WI38 (cell line): ENCODE measurements at regions not wholly inside any gene's neighbourhood (a gene's known extent, or its start where the extent isn't known, plus 50 kb on each side); places are given as distances from the start of the nearest gene placed in this dataset.

Experiments
- H3K4me3 ChIP-seq: 2 replicates; pipeline ENCODE4 v1.5.1; 2011; ENCODE audit warnings: low read depth, mild to moderate bottlenecking, control low read depth, low read length
- TF ChIP-seq, protein P1 (sequence below): IDR thresholded peaks from 2 replicates; pipeline ENCODE4 v1.5.1; 2012; ENCODE audit warnings: low read depth, mild to moderate bottlenecking, control low read depth, low read length

DNA sequence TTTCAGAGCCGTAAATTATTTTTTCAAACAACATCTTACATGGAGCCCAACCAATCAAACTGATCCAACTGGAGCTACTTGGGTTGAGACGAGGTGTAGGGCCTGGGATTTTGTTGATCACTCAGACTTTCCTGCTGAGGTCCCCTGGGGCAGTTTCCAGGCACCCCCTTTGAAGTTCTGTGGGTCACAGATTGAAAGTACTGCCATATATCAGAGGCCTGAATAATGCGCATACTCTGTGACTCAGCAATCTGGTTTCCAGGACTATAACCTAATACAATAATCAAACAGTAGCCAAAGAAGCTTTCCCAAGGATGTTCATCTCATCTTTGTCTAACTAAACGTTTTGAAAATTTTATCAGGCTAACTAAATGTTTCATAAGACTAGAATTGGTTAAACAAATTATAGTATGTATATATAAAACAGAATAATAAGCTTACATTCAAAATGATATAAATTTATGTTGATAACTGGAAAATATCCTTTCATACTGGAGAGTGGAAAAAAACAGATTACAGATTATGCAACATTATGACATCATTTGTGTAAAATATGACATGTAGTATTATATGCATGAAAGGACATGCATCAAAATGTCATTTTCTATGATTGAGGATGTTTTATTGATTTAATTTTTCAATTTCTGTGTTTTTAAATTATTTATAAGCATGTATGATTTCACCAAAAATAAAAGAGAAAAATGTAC, 617.1 kb downstream of the NTRK3 start:
- TF ChIP-seq, protein P1, sequence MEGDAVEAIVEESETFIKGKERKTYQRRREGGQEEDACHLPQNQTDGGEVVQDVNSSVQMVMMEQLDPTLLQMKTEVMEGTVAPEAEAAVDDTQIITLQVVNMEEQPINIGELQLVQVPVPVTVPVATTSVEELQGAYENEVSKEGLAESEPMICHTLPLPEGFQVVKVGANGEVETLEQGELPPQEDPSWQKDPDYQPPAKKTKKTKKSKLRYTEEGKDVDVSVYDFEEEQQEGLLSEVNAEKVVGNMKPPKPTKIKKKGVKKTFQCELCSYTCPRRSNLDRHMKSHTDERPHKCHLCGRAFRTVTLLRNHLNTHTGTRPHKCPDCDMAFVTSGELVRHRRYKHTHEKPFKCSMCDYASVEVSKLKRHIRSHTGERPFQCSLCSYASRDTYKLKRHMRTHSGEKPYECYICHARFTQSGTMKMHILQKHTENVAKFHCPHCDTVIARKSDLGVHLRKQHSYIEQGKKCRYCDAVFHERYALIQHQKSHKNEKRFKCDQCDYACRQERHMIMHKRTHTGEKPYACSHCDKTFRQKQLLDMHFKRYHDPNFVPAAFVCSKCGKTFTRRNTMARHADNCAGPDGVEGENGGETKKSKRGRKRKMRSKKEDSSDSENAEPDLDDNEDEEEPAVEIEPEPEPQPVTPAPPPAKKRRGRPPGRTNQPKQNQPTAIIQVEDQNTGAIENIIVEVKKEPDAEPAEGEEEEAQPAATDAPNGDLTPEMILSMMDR = no peak
- no peak overlapping the region for H3K4me3 ChIP-seq

DNA sequence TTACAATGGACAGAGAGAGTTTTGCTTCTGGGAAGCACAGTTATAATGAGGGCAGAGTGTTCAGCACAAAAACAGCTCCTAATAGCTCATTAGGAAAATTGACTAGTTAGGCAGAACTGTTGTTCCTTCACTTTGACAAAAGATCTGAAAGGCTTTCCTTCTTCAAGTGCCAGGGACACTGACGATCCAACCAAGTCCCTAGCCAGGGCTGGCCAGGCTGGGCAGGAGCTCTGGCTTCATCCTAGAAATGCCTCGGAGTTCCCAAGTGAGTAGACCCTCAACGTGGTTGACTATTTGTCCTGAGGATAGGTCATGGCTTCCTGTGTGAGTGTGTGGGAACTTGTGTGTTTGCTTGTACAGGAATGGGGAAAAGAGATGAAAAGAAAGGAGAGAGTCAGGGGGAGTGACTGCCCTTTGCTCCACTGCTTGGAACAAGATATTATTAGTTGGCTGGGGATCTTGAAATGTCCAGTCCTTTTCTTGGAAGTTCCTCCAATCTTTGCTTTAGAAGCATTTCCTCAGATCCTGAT, 617.9 kb downstream of the NTRK3 start:
- TF ChIP-seq, protein P1 = no peak
- H3K4me3 ChIP-seq = no peak overlapping the region

- no peak overlapping the region for H3K4me3 ChIP-seq
- TF ChIP-seq, protein P1 = no peak
Observed at GRCh38 chr15:87634361-87634760, 622.2 kb downstream of the NTRK3 start.

- no peak overlapping the region for H3K4me3 ChIP-seq
- TF ChIP-seq, protein P1 = no peak
Observed at GRCh38 chr15:87633525-87633924, 623.0 kb downstream of the NTRK3 start.

DNA sequence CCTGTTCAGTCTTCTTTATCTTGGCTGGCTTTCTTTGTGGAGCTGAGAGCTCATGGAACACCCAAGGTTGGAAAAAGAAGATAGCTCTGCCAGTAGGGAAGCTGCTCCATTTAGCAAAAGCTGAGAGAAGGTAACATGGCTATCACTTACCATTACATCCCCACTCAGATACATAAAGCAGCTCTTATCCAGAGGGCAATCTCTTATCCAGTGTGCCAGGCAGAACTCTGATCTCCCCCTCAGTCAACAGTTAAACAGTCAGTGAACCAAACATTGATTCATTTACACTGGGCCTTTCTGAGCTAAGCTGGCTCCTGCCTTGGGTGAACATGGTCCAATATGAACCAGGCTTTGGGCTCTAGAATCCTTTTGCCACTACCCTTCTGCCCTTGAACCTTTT, 624.2 kb downstream of the NTRK3 start:
- TF ChIP-seq, protein P1 = no peak
- no peak overlapping the region for H3K4me3 ChIP-seq

DNA sequence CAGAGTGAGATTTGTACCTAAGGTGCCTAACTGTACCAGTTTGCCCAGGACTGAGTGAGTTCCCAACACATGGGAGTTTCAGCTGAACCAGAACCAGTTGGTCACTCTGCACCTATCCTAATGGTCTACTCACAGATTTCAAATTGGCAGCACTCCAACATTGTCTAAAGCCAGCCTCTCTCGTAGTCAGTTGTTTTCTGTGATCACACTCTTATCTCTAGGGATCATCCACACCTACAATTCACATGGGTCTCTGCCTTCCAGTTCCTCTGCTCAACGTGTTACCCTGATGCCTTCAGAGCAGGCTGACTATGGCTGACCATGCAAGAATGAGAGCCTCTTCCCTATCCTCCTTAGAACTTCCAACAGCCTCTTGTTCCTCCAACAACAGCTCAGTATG, 624.8 kb downstream of the NTRK3 start:
- TF ChIP-seq, protein P1 = no peak
- no peak overlapping the region for H3K4me3 ChIP-seq

GRCh38 chr15:87631093-87631492, 625.4 kb downstream of the NTRK3 start:
- no peak overlapping the region for H3K4me3 ChIP-seq
- TF ChIP-seq, protein P1 = no peak
